HG02763 (cell line): ENCODE measurements at regions not wholly inside any gene's neighbourhood (a gene's known extent, or its start where the extent isn't known, plus 50 kb on each side); places are given as distances from the start of the nearest gene placed in this dataset.
A peak's percentile ranks its signal among the peaks of the same experiment; 100 is the strongest.
"Not testable (repeated sequence)": the region's sequence is repeated elsewhere in the genome, so short reads cannot be mapped to it uniquely, and the experiment has no call there.

Experiments
- ATAC-seq: cut with Tn5 transposase; IDR thresholded peaks from one replicate; pipeline ENCODE4 v1.9.1; 2021; ENCODE audit warnings: mild to moderate bottlenecking, moderate library complexity; ENCODE audit not compliant: unreplicated experiment

- no peak for ATAC-seq
These were observed 238.8 kb downstream of the AACS start for GRCh38 chr12:125304029-125304428.

DNA sequence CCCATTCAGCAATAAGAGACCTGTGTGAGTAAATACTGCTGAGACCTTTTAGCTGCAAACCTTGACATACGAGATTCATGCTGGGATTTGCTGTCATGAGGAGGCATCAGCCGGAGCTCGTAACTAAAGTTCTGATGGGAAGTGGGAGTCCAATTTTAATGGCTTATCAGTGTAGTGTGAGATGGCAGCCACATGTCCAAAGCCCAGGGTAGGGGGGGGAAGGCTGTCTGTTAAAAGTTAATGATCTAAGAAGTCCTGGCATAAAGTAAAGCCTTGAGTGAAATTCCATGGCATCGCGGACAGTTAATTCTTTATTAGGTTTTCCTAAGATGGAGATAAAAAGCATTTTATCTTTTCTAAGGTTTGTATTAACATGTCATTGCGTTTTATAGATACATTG lies 240.0 kb downstream of the AACS start:
- no peak for ATAC-seq

- ATAC-seq, result no peak
These were observed 245.2 kb downstream of the AACS start for GRCh38 chr12:125310461-125310860.

GRCh38 chr12:125311050-125311449 lies 245.8 kb downstream of the AACS start:
- no peak for ATAC-seq

DNA sequence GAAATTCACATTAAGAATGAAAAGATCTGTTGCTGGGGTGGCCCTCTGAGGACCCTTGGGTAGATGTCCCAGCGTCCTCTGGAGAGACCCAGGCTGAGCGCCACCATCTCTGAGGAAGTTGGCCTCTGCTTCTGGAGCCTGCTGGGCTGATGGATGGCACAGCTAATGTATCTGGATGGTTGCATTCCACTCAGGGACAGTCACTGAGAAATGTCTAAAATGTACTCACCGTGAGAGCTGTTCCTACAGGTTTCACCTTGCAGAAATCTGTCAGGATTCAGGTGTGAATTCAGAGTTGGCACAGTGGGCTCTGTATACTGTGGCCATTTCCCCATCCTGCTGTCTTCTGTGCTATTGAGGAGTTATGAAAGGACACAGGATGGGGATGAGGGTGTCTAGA lies 247.2 kb downstream of the AACS start:
- ATAC-seq, result no peak

GRCh38 chr12:125314051-125314755 lies 249.0 kb downstream of the AACS start:
- ATAC-seq, result no peak

GRCh38 chr12:125315771-125316170 lies 250.5 kb downstream of the AACS start:
- no peak for ATAC-seq

GRCh38 chr12:125320177-125320576 lies 254.9 kb downstream of the AACS start:
- no peak for ATAC-seq

DNA sequence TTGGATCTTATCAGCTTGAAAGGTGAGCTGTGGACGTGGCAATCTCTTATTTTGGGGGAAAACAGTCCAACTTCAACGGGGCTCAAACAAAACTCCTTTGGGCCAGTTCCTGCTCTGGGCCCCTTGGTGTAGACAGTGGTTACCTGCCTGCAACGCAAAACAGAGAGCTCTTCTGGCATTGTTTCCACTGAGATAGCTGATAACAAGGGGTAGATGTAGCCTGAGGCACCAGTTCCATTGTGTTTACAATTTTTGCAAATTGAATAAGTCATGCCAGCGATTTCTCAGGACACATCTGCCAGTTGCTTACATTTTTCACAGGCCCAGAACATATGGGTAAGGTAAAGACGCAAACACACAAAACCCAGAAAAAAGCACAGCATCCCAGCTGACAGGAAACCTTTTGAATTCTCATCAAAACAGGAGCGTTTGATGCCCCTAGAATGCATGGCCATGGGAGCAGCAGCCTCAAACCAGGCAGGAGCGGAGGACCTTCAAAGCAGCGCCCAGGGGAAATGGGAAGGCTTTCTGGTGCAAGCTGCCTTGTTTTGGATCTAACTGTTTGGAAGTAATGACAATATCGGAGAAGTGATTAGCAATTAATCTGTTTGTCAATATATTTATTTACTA lies 259.7 kb downstream of the AACS start:
- no peak for ATAC-seq

GRCh38 chr12:125329239-125330102 lies 264.2 kb downstream of the AACS start:
- no peak for ATAC-seq

DNA sequence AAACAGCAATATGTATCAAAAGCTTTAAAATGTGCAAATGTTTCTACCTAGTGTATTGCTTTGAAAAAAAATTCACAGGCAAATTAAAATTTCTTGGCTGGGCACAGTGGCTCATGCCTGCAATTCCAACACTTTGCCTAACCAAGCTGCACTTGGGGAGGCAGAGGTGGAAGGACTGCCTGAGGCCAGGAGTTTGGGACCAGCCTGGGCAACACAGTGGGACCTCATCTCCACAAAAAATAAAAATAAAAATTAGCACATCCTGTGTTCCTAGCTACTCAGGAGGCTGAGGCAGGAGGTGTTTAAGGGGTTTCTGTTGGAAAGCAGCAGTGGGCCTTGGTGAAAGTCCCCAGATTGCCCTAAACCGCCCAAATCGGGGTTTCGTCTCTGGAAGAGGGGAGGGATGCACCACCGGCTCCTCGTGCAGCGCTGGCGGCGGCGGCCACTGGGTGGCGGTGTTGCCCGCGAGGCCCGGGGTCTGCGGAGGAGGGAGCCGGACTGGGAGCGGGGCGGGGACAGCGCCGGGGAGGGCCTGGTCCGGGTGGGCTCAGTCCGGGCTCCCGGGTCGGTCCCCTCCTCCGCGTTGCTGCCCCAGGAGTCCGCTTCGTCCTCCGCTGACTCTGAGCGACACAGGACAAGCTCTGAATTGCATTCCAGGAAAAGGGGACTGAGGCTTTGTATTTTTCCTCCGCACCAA lies 265.6 kb downstream of the AACS start:
- peak; percentile 65 for ATAC-seq

GRCh38 chr12:125331342-125332052 lies 266.3 kb downstream of the AACS start:
- no peak for ATAC-seq

DNA sequence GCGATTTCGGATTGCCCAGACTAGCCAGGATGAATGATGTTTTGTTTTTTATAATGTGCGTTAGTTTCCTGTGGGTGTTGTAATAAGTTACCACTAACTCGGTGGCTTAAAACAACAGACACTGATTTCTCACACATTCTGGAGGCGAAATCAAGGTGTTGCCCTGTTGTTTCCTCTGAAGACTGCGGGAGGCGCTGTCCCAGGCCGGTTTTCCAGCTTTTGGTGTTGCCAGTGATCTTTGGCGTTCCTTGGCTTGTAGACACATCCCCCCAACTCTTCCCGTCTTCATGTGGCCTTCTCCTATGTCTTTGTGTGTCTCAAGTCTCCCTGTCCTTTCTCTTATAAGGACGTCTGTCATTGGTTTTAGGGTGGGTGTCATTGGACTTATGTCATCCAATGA lies 267.7 kb downstream of the AACS start:
- no peak for ATAC-seq

GRCh38 chr12:125336246-125336645 lies 271.0 kb downstream of the AACS start:
- ATAC-seq, result no peak

DNA sequence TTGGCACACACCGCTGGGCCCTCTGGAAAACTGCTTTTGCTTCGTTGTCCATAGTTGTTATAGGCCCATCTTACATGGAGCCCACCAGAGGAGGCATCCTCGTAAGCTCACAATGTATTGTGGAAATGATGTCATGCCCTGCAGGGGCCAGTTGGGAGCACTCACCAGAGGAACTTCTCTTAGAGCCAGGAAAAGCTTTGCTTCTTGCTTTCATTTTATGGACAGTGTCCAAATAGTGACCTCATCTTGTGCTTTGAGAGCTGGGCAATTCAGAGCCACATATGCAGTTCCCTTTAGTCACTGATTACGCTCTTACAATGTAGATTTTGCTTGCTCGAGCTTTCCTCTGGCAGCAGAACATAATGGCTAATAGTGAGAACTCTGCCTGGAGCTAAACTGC lies 275.6 kb downstream of the AACS start:
- ATAC-seq, result no peak

- no peak for ATAC-seq
These were observed 276.2 kb downstream of the AACS start for GRCh38 chr12:125341422-125341821.

DNA sequence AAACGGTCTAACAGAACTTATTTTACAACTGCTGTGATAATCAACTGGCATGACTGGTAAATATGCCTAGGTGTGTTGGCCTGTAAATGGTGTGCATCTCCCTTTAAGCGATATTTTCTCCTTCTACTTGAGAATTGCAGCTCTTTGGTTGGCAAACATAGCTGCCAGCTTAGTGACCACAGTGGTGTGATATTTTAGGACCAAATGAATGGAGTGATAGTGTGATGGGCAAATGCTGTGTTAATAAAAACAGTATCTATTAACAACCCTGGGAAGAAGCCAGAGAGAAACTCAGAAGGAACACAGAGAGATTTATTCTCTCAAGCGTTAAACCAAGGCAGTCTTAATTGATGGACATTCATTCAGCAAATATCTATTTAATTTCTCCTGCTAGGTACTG lies 278.4 kb downstream of the AACS start:
- ATAC-seq, result no peak

DNA sequence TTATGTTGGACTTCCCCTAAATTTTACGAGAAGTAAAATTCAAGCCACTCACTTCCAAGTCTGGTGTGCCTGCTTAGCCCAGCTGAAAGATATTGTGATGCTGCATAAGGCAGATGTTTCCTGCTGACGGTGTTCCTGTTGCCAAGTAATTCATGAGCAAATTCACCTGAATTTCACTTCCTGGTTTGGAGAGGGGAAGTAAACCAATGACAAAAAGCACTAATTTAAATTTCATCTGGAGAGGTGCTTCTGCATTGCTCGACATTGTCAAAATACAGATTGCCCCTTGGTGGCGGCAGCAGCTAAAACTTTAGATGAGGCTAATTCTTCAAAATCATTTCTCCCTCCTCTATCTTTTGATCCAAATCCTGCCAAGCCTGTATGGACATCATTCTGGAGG lies 281.1 kb downstream of the AACS start:
- ATAC-seq, result no peak

DNA sequence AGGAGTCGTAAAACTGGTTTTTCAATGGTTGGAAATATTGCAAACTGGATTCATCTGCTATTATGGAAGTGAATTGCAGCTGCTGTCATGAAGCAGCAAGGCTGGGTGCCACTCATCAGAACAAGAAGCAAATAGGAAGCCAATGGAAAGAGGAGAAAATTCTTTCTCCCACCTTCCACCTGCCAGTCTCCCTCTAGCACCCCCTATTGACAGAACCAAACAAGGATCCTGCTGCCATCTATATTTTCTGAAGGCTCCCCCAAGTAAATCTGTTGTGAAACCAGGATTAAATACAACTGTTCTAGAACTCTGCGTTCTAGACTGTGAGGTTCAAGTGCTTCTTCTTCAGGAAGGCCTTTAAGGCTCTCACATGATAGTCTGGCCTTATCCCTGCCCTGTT lies 286.6 kb downstream of the AACS start:
- ATAC-seq, result no peak

DNA sequence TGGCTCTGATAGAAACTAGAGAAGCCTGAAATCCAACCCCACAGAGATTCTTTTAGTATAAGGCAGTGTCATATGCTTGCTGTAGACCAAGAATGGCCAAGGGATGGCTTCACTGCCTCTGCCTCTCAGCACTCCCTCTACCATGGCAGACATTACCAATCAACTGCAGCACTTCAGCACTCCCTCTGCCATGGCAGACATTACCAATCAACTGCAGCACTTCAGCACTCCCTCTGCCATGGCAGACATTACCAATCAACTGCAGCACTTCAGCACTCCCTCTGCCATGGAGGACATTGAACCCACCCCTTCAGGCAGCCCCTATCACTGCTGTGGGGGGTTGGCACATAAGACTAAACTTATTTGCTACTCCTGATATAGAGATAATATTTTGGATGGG lies 287.8 kb downstream of the AACS start:
- not testable (repeated sequence) for ATAC-seq

- ATAC-seq, result no peak
These were observed 288.6 kb downstream of the AACS start for GRCh38 chr12:125353871-125354270.
